Erythroblast (primary cell): ENCODE measurements at regions not wholly inside any gene's neighbourhood (a gene's known extent, or its start where the extent isn't known, plus 50 kb on each side); places are given as distances from the start of the nearest gene placed in this dataset.

Experiments used
- GATA1 ChIP-seq: IDR thresholded peaks from 2 replicates; pipeline ENCODE4 v1.6.1; 2011; ENCODE audit warnings: low read depth, mild to moderate bottlenecking, control low read depth, low read length, moderate library complexity
- POLR2A ChIP-seq: IDR thresholded peaks from 2 replicates; pipeline ENCODE4 v1.6.1; 2011; ENCODE audit warnings: mild to moderate bottlenecking, low read length

GRCh38 chr2:129800686-129801085, 178.8 kb upstream of the RAB6C start:
- no peak for TF ChIP-seq POLR2A
- TF ChIP-seq GATA1: no peak
